ENCODE measurements at regions not wholly inside any gene's neighbourhood (a gene's known extent, or its start where the extent isn't known, plus 50 kb on each side); places are given as distances from the start of the nearest gene placed in this dataset.

DNA sequence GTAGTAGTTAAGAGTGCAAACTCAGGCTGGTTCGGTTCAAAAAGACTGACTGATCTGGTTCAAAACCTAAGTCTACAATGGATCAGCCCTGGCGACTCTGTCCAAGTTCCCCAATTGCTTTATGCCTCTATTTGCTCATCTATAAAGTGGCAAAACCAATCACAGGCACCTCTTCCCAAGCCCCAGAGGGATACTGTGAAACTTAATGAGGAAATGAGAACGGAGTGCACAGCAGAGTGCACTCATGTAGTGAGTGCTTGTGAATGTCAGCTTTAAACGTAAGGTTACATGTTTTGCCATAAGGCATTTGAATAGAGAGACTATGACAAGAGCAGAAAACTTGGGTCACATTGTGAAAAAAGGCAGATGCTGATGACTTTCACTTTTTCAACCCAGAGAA is 199.7 kb upstream of the KLF3 start:
- peaks cover 0 to 11% (median 8%) of the 10 kb centered on the region in 11 donors for H3K9me3 ChIP-seq
- ATAC-seq (no peak), DNase-seq (no peak)
- WGBS, 2 donors, result 92% methylated on average over 4 of the region's 4 CpGs
- intact Hi-C loops (cut with DNase I), result loop anchor here in 1 of 10 donors (10.0 kb wide), 1 partner anchor 140 kb away; no protein-coding TSS in a partner anchor
- peaks cover 0 to 15% (median 0%) of the 10 kb centered on the region in 9 donors for H3K4me1 ChIP-seq
- no peaks in the 10 kb centered on the region for H3K27me3 ChIP-seq
- no peaks in the 10 kb centered on the region for H3K36me3 ChIP-seq
- H3K4me3 ChIP-seq, result no peak overlapping the region
- no peak overlapping the region for H3K27ac ChIP-seq
- TF ChIP-seq, protein P1, sequence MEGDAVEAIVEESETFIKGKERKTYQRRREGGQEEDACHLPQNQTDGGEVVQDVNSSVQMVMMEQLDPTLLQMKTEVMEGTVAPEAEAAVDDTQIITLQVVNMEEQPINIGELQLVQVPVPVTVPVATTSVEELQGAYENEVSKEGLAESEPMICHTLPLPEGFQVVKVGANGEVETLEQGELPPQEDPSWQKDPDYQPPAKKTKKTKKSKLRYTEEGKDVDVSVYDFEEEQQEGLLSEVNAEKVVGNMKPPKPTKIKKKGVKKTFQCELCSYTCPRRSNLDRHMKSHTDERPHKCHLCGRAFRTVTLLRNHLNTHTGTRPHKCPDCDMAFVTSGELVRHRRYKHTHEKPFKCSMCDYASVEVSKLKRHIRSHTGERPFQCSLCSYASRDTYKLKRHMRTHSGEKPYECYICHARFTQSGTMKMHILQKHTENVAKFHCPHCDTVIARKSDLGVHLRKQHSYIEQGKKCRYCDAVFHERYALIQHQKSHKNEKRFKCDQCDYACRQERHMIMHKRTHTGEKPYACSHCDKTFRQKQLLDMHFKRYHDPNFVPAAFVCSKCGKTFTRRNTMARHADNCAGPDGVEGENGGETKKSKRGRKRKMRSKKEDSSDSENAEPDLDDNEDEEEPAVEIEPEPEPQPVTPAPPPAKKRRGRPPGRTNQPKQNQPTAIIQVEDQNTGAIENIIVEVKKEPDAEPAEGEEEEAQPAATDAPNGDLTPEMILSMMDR (IDR thresholded peaks at IDR 0.05), result no peak

DNA sequence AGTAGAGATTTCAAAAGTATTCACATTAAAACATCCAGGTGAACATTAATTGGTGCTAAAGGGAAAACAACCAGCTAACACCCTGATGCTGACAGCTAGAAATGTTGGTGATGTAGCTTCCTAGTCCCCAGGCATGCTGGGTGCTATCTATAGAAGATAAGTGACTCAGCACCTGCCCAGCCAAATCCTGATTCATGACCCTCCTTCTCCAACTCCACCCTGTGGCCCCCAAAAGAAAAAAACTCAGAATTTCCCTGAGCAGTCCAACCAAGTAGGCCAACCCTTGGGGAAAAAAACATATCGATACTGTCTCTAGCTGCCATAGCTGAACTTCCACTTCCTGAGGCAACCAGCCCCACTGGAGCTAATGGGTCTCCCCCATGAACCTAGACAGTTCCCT is 197.6 kb upstream of the KLF3 start:
- Histone ChIP-seq H3K27ac (no peak overlapping the region), H3K27me3 (no peaks in the 10 kb centered on the region), H3K4me1 (peaks cover 0 to 15% (median 0%) of the 10 kb centered on the region in 9 donors), H3K4me3 (no peak overlapping the region), H3K9me3 (peaks cover 0 to 11% (median 8%) of the 10 kb centered on the region in 11 donors), H3K36me3 (no peaks in the 10 kb centered on the region)
- intact Hi-C loops (cut with DNase I), result loop anchor here in 1 of 10 donors (10.0 kb wide), 1 partner anchor 142 kb away; no protein-coding TSS in a partner anchor
- TF ChIP-seq, protein P1 (IDR thresholded peaks at IDR 0.05), result no peak
- no peak for DNase-seq
- WGBS, 2 donors, result 85 to 89% methylated on average over 1 of the region's 1 CpG
- no peak for ATAC-seq

DNA sequence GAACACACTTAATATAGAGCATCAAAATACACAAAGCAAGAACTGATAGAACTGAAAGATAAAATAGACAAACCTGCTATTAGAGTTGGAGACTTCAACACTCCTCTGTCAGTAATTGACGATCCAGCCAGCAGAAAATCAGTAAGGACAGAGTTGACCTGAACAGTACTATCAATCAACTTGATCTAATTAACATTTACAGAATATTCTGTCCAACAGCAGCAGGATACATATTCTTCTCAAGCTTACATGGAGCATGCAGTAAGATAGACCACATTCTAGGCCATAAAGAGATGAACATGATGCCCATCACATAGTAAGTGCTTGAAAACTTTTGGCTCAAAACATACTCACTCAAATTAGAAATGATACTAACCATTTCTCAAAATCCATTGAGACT is 196.7 kb upstream of the KLF3 start:
- peaks cover 0 to 11% (median 8%) of the 10 kb centered on the region in 11 donors for H3K9me3 ChIP-seq
- no peak for DNase-seq
- intact Hi-C loops (cut with DNase I), result loop anchor here in 1 of 10 donors (10.0 kb wide), 1 partner anchor 142 kb away; no protein-coding TSS in a partner anchor
- TF ChIP-seq, protein P1 (IDR thresholded peaks at IDR 0.05), result no peak
- H3K4me1 ChIP-seq, result peaks cover 0 to 15% (median 0%) of the 10 kb centered on the region in 9 donors
- 92 to 94% methylated on average over 1 of the region's 1 CpG for WGBS, 2 donors
- no peak for ATAC-seq
- H3K36me3 ChIP-seq, result no peaks in the 10 kb centered on the region
- H3K27ac ChIP-seq, result no peak overlapping the region
- no peak overlapping the region for H3K4me3 ChIP-seq
- no peaks in the 10 kb centered on the region for H3K27me3 ChIP-seq

DNA sequence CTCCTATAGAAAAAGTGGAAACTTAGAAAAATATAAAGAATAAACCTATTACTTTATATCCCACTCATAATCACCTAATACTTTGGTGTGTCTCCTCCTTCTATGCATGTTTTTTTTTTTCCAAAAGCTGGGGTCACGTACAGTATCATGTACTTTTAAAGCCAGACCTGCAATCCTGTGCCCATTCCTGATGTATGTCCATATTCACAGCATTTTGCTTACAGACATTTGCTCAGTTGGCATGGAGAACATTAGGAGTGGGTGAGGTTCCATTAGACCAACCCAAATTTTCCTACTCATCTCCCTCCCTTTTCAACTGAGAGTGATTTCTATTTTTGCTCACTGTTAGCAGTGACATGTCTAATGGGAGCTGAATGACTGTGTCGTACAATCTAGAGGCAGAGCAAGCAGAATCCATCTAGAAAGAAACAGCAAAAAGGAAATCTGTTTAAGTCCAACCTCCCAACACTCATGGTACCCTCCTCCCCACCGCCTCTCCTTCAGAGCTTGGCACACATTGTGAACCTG is 195.6 kb upstream of the KLF3 start:
- peaks cover 0 to 15% (median 0%) of the 10 kb centered on the region in 9 donors for H3K4me1 ChIP-seq
- H3K9me3 ChIP-seq, result peaks cover 0 to 17% (median 9%) of the 10 kb centered on the region in 11 donors
- H3K27ac ChIP-seq, result peak overlapping the region in 1 of 10 donors; percentile 35
- H3K4me3 ChIP-seq, result no peak overlapping the region
- DNase-seq (no peak), ATAC-seq (peak in 4 of 8 donors; percentile 34 to 79 (median 52))
- intact Hi-C loops (cut with DNase I), result loop anchor here in 1 of 10 donors (10.0 kb wide), 1 partner anchor 144 kb away; no protein-coding TSS in a partner anchor
- TF ChIP-seq, protein P1 (IDR thresholded peaks at IDR 0.05), result no peak
- 68 to 70% methylated on average over 3 of the region's 3 CpGs for WGBS, 2 donors
- H3K36me3 ChIP-seq, result no peaks in the 10 kb centered on the region
- H3K27me3 ChIP-seq, result no peaks in the 10 kb centered on the region

Measured in heart right ventricle (tissue), 16 donors.